SK-MEL-5 (cell line): ENCODE measurements at regions not wholly inside any gene's neighbourhood (a gene's known extent, or its start where the extent isn't known, plus 50 kb on each side); places are given as distances from the start of the nearest gene placed in this dataset.
A peak's percentile ranks its signal among the peaks of the same experiment; 100 is the strongest.
"Not testable (repeated sequence)": the region's sequence is repeated elsewhere in the genome, so short reads cannot be mapped to it uniquely, and the experiment has no call there.

Experiments used
- DNase-seq: peaks from one replicate; pipeline ENCODE4 v3.0.0-alpha.2; 2016; ENCODE audit warnings: low read depth, low spot score
- in situ Hi-C: cut with HindIII; loops from 2 replicates; pipeline ENCODE4 v1.10.0; 2016; ENCODE audit warnings: low sequenced_read_pairs, high pct_unique_total_duplicates, low pct_unique_long_range_greater_than_20kb

- in situ Hi-C loops: no loop called here
- no peak for DNase-seq
Measured at GRCh38 chr2:104965900-104966299, 72.0 kb upstream of the MRPS9 start.

- peak; percentile 66 for DNase-seq
- in situ Hi-C loops: no loop called here
Measured at GRCh38 chr2:104969564-104969963, 68.3 kb upstream of the MRPS9 start.

- in situ Hi-C loops: no loop called here
- DNase-seq: no peak
Measured at GRCh38 chr2:104975371-104975770, 62.5 kb upstream of the MRPS9 start.

GRCh38 chr2:104975851-104976250 is 62.0 kb upstream of the MRPS9 start:
- DNase-seq: no peak
- in situ Hi-C loops: no loop called here

GRCh38 chr2:104976603-104977120 is 61.2 kb upstream of the MRPS9 start:
- DNase-seq: peak; percentile 51

GRCh38 chr2:104977958-104978357 is 59.9 kb upstream of the MRPS9 start:
- DNase-seq: no peak
- in situ Hi-C loops: no loop called here

More at GRCh38 chr2:104976603-104977120, 61.2 kb upstream of the MRPS9 start:
- in situ Hi-C loops: no loop called here

- DNase-seq, in situ Hi-C loops: not testable (repeated sequence)
Measured at GRCh38 chr2:104979786-104980185, 58.1 kb upstream of the MRPS9 start.

- in situ Hi-C loops: no loop called here
- DNase-seq: no peak
Measured at GRCh38 chr2:104982111-104982510, 55.8 kb upstream of the MRPS9 start.
